ENCODE measurements at regions not wholly inside any gene's neighbourhood (a gene's known extent, or its start where the extent isn't known, plus 50 kb on each side); places are given as distances from the start of the nearest gene placed in this dataset.
"Not testable (repeated sequence)": the region's sequence is repeated elsewhere in the genome, so short reads cannot be mapped to it uniquely, and the experiment has no call there.

DNA sequence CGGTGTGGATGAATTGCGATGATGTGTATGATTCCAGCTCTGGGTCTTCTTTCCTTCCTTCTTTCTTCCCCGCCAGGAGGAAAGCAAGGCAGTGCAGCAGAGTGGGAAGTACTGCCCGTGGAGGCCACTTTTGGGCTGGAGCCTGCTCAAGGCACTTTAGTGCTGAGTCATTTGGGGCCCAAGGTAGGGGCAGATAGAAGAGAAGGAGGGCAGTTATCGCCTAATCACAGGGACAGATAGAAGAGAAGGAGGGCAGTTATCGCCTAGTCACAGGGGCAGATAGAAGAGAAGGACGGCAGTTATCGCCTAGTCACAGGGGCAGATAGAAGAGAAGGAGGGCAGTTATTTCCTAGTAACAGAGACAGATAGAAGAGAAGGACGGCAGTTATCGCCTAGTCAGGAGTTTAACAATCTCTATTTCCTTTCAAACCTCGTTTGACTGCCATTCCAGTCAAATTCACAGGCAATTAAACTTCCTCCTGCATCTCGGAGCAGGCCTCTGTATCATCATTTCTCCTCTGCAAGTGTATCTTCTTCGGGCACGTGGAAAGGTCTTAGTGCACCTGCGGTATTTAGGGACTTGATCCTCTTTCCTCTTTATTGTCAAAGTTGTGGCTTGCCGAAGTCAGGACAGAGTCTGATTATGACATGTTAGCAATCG is 5277.5 kb upstream of the TPTE start:
- H3K27ac Mint-ChIP-seq, ATAC-seq, H3K27me3 Mint-ChIP-seq, H3K4me1 Mint-ChIP-seq, DNase-seq, H3K4me3 Mint-ChIP-seq: not testable (repeated sequence)
- H3K9me3 Mint-ChIP-seq, result peaks cover 49 to 50% of the 10 kb centered on the region in 2 donors

DNA sequence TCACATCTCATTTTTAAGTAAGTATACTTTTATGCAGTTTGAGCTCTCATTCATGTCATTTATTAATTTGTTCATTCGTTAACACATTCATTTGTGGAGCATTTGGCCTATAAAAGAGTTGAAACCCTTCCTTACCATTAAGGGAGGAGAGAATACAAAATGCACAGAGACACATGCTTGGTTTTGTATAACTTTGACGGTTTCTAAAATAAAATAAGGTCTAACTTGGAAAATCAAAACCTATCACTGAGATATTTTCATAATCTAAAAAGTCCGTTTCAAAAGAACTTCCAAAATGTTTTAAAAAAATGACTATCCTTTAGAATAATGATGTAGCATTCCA is 5277.0 kb upstream of the TPTE start:
- not testable (repeated sequence) for H3K4me1 Mint-ChIP-seq, H3K27me3 Mint-ChIP-seq, DNase-seq, H3K27ac Mint-ChIP-seq, H3K4me3 Mint-ChIP-seq, ATAC-seq
- peaks cover 45 to 48% of the 10 kb centered on the region in 2 donors for H3K9me3 Mint-ChIP-seq

GRCh38 chr21:5244954-5245353 is 5276.4 kb upstream of the TPTE start:
- not testable (repeated sequence) for H3K4me1 Mint-ChIP-seq, H3K4me3 Mint-ChIP-seq, DNase-seq, H3K27ac Mint-ChIP-seq, H3K27me3 Mint-ChIP-seq, ATAC-seq
- peaks cover 40 to 48% of the 10 kb centered on the region in 2 donors for H3K9me3 Mint-ChIP-seq

DNA sequence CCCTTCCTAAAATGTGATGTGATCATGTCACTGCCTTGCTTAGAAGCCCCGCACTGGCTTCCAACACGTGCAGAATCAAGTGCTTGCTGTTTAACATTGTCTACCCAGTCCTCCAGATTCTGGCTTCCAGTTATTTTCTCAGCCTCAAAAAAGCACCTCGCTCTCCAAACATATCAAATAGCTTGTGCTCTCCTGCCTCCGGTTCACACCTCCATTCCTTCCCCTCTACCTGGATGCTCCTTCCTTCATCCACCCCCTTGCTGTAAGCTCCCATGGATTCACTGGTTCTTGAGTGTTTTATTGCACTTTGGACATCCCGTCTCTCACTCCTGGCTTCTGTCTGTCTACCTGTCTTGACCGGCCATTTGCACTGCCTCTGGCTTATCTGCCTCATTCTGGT is 5275.0 kb upstream of the TPTE start:
- H3K4me1 Mint-ChIP-seq, H3K4me3 Mint-ChIP-seq, DNase-seq: not testable (repeated sequence)

GRCh38 chr21:5247399-5247798 is 5274.0 kb upstream of the TPTE start:
- H3K27me3 Mint-ChIP-seq, H3K4me3 Mint-ChIP-seq, H3K27ac Mint-ChIP-seq, DNase-seq, ATAC-seq, H3K4me1 Mint-ChIP-seq: not testable (repeated sequence)
- H3K9me3 Mint-ChIP-seq, result peaks cover 50 to 72% of the 10 kb centered on the region in 2 donors

More for the DNA sequence above, 5275.0 kb upstream of the TPTE start:
- H3K27ac Mint-ChIP-seq, ATAC-seq, H3K27me3 Mint-ChIP-seq: not testable (repeated sequence)
- peaks cover 48 to 62% of the 10 kb centered on the region in 2 donors for H3K9me3 Mint-ChIP-seq

DNA sequence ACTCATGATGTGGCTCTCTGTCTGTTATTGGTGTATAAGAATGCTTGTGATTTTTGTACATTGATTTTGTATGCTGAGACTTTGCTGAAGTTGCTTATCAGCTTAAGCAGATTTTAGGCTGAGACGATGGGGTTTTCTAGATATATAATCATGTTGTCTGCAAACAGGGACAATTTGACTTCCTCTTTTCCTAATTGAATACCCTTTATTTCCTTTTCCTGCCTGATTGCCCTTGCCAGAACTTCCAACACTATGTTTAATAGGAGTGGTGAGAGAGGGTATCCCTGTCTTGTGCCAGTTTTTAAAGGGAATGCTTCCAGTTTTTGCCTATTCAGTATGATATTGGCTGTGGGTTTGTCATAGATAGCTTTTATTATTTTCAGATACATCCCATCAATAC is 5271.3 kb upstream of the TPTE start:
- ATAC-seq, DNase-seq, H3K27me3 Mint-ChIP-seq, H3K27ac Mint-ChIP-seq, H3K4me1 Mint-ChIP-seq, H3K4me3 Mint-ChIP-seq: not testable (repeated sequence)
- H3K9me3 Mint-ChIP-seq, result peaks cover 38 to 62% of the 10 kb centered on the region in 2 donors

- H3K27ac Mint-ChIP-seq, H3K4me1 Mint-ChIP-seq, DNase-seq, H3K27me3 Mint-ChIP-seq, H3K4me3 Mint-ChIP-seq, ATAC-seq: not testable (repeated sequence)
- peaks cover 34 to 56% of the 10 kb centered on the region in 2 donors for H3K9me3 Mint-ChIP-seq
These were observed 5270.2 kb upstream of the TPTE start for GRCh38 chr21:5251162-5251561.

- H3K27ac Mint-ChIP-seq, H3K27me3 Mint-ChIP-seq, H3K4me3 Mint-ChIP-seq, DNase-seq, H3K4me1 Mint-ChIP-seq, ATAC-seq: not testable (repeated sequence)
- H3K9me3 Mint-ChIP-seq, result peaks cover 28 to 49% of the 10 kb centered on the region in 2 donors
These were observed 5269.5 kb upstream of the TPTE start for GRCh38 chr21:5251866-5252265.
